SU-DHL-6 (cell line): ENCODE measurements at regions not wholly inside any gene's neighbourhood (a gene's known extent, or its start where the extent isn't known, plus 50 kb on each side); places are given as distances from the start of the nearest gene placed in this dataset.

ENCODE experiments used
- CTCF ChIP-seq: fragments of 200-600 bp; sonication (generic); IDR thresholded peaks from one replicate; pipeline ENCODE4 v1.5.1; 2017; ENCODE audit warnings: antibody characterized with exemption, mild to moderate bottlenecking, low read length, moderate library complexity; ENCODE audit not compliant: insufficient read depth, poor library complexity, severe bottlenecking
- EZH2phosphoT487 ChIP-seq: fragments of 200-600 bp; sonication (generic), shearing (Covaris generic); conservative IDR thresholded peaks from 2 replicates; pipeline ENCODE4 v1.6.1; 2018; ENCODE audit warnings: mild to moderate bottlenecking, antibody characterized with exemption, low read length, moderate library complexity, mixed read lengths

GRCh38 chr11:134719397-134719796 lies 307.4 kb upstream of the B3GAT1 start:
- TF ChIP-seq CTCF (no peak), EZH2phosphoT487 (no peak)
